H1 (cell line): ENCODE measurements at regions not wholly inside any gene's neighbourhood (a gene's known extent, or its start where the extent isn't known, plus 50 kb on each side); places are given as distances from the start of the nearest gene placed in this dataset.

ENCODE experiments used
- CTCF ChIA-PET: fragments of 300-600 bp; sonication (Branson Sonifier 250); formaldehyde crosslinking; loops from one replicate; lab custom pipeline; 2021; ENCODE audit not compliant: partially characterized antibody; lab: Charles Lee
- POLR2A ChIA-PET: fragments of 300-600 bp; sonication (Branson Sonifier 250); formaldehyde crosslinking; loops from one replicate; lab custom pipeline; 2021; ENCODE audit warnings: inconsistent platforms; ENCODE audit not compliant: partially characterized antibody; lab: Charles Lee
- DNase-seq, 2 experiments: peaks; one replicate each; pipeline versions ENCODE4 v3.0.0 to v3.0.0-alpha.2; 2010 to 2022; ENCODE audit warnings: low spot score in 2 of 2, low read depth in 1 of 2, mixed read lengths in 1 of 2
- FAIRE-seq: peaks from 2 replicates; lab custom pipeline; 2011; peaks lifted over from hg19 to GRCh38; lab: Jason Lieb, UNC
- H2AFZ ChIP-seq: 2 replicates; pipeline ENCODE4 v1.8.1; 2012; ENCODE audit warnings: low read length, inconsistent platforms
- H2AK5ac ChIP-seq: 2 replicates; pipeline ENCODE4 v1.6.1; 2013; ENCODE audit warnings: low read depth, low read length
- H2BK120ac ChIP-seq: replicated peaks from 2 replicates; pipeline ENCODE3; 2013; ENCODE audit warnings: low read depth, low read length, inconsistent platforms
- H2BK12ac ChIP-seq: 2 replicates; pipeline ENCODE4 v1.6.1; 2013; ENCODE audit warnings: low read depth, low read length
- H2BK15ac ChIP-seq: 2 replicates; pipeline ENCODE4 v1.6.1; 2013; ENCODE audit warnings: low read length
- H2BK20ac ChIP-seq: 2 replicates; pipeline ENCODE4 v1.6.1; 2013; ENCODE audit warnings: low read length
- H2BK5ac ChIP-seq: 2 replicates; pipeline ENCODE4 v1.6.1; 2013; ENCODE audit warnings: low read depth, low read length
- H3K14ac ChIP-seq: 2 replicates; pipeline ENCODE4 v1.6.1; 2013; ENCODE audit warnings: inconsistent platforms; ENCODE audit not compliant: insufficient read length
- H3K18ac ChIP-seq: 2 replicates; pipeline ENCODE4 v1.6.1; 2013; ENCODE audit warnings: low read length; ENCODE audit errors: extremely low read depth
- H3K23ac ChIP-seq: 2 replicates; pipeline ENCODE4 v1.6.1; 2013; ENCODE audit warnings: inconsistent platforms; ENCODE audit not compliant: insufficient read length
- H3K23me2 ChIP-seq: 2 replicates; pipeline ENCODE4 v1.6.1; 2013; ENCODE audit warnings: low read depth, low read length
- H3K27ac ChIP-seq: 2 replicates; pipeline ENCODE4 v1.6.1; 2011; ENCODE audit warnings: low read depth, low read length, inconsistent platforms
- H3K27me3 ChIP-seq, 4 experiments: replicated peaks in 1 of 4; 1 replicate in 1 of 4; 2 replicates in 3 of 4; pipeline versions ENCODE4 v1.6.1 to v1.8.1; 2011 to 2013; ENCODE audit warnings: low read length in 3 of 4, mild to moderate bottlenecking in 3 of 4, inconsistent platforms in 2 of 4, mixed read lengths in 2 of 4, moderate library complexity in 1 of 4; ENCODE audit not compliant: control insufficient read depth in 3 of 4, insufficient read depth in 3 of 4; ENCODE audit errors: extremely low read depth in 1 of 4
- H3K36me3 ChIP-seq, 4 experiments: 2 replicates each; pipeline versions ENCODE4 v1.6.1 to v1.8.1; 2011 to 2013; ENCODE audit warnings: mild to moderate bottlenecking in 4 of 4, low read length in 3 of 4, moderate library complexity in 2 of 4, control low read depth in 1 of 4, inconsistent platforms in 1 of 4; ENCODE audit not compliant: insufficient read depth in 4 of 4, control insufficient read depth in 2 of 4
- H3K4ac ChIP-seq: replicated peaks from 2 replicates; pipeline ENCODE3; 2013; ENCODE audit warnings: low read length, low read depth, mixed read lengths, inconsistent platforms; ENCODE audit not compliant: insufficient read length
- H3K4me1 ChIP-seq, 4 experiments: replicated peaks in 1 of 4; 1 replicate in 1 of 4; 2 replicates in 3 of 4; pipeline versions ENCODE4 v1.6.1 to v1.8.1; 2011 to 2013; ENCODE audit warnings: low read length in 3 of 4, inconsistent platforms in 2 of 4, mixed read lengths in 1 of 4; ENCODE audit not compliant: insufficient read depth in 4 of 4, control insufficient read depth in 3 of 4
- H3K4me2 ChIP-seq, 2 experiments: 2 replicates each; pipeline versions ENCODE4 v1.6.1 to v1.8.1; 2011 to 2013; ENCODE audit warnings: low read depth in 2 of 2, low read length in 2 of 2, control low read depth in 1 of 2, inconsistent platforms in 1 of 2, mild to moderate bottlenecking in 1 of 2; ENCODE audit not compliant: insufficient read depth in 1 of 2
- H3K4me3 ChIP-seq, 4 experiments: fragments of 200-600, 300-600 bp in 1 of 4; sonication (generic), shearing (Covaris generic), sonication (Bioruptor Twin) in 1 of 4; 2 replicates each; pipeline versions ENCODE4 v1.5.1 to v1.8.1; 2011 to 2016; ENCODE audit warnings: low read length in 4 of 4, low read depth in 3 of 4, control low read depth in 2 of 4, inconsistent platforms in 2 of 4, mild to moderate bottlenecking in 2 of 4, mixed read lengths in 1 of 4, moderate library complexity in 1 of 4; ENCODE audit not compliant: insufficient read depth in 2 of 4; ENCODE audit errors: extremely low read depth in 1 of 4
- H3K56ac ChIP-seq: replicated peaks from 2 replicates; pipeline ENCODE3; 2013; ENCODE audit warnings: low read depth, mild to moderate bottlenecking, mixed read lengths, low read length, inconsistent platforms; ENCODE audit not compliant: insufficient read length
- H3K79me1 ChIP-seq: 2 replicates; pipeline ENCODE4 v1.6.1; 2013; ENCODE audit warnings: low read depth, low read length, control low read depth
- H3K79me2 ChIP-seq, 2 experiments: 2 replicates each; pipeline versions ENCODE4 v1.6.1 to v1.8.1; 2012 to 2013; ENCODE audit warnings: low read length in 2 of 2, mild to moderate bottlenecking in 2 of 2, inconsistent platforms in 1 of 2; ENCODE audit not compliant: insufficient read depth in 2 of 2, control insufficient read depth in 1 of 2
- H3K9ac ChIP-seq, 4 experiments: replicated peaks in 1 of 4; 1 replicate in 1 of 4; 2 replicates in 3 of 4; pipeline versions ENCODE4 v1.6.1 to v1.8.1; 2011 to 2013; ENCODE audit warnings: low read depth in 3 of 4, low read length in 3 of 4, control low read depth in 2 of 4, mild to moderate bottlenecking in 2 of 4, moderate library complexity in 2 of 4, inconsistent platforms in 1 of 4; ENCODE audit errors: extremely low read depth in 1 of 4
- H3K9me3 ChIP-seq, 2 experiments: 2 replicates each; pipeline versions ENCODE4 v1.6.1 to v1.8.1; 2012 to 2013; ENCODE audit warnings: mild to moderate bottlenecking in 2 of 2, moderate library complexity in 2 of 2, control low read depth in 1 of 2, inconsistent platforms in 1 of 2, low read depth in 1 of 2, low read length in 1 of 2, mixed read lengths in 1 of 2; ENCODE audit not compliant: insufficient read depth in 2 of 2
- H4K20me1 ChIP-seq, 2 experiments: replicated peaks in 1 of 2; 2 replicates each; pipeline versions ENCODE3 to v1.8.1; 2011 to 2013; ENCODE audit warnings: inconsistent platforms in 2 of 2, low read length in 2 of 2, mild to moderate bottlenecking in 1 of 2; ENCODE audit not compliant: insufficient read depth in 2 of 2, control insufficient read depth in 1 of 2
- H4K5ac ChIP-seq: 2 replicates; pipeline ENCODE4 v1.6.1; 2013; ENCODE audit warnings: low read length, low read depth, mixed read lengths, inconsistent platforms; ENCODE audit not compliant: insufficient read length
- H4K8ac ChIP-seq: 2 replicates; pipeline ENCODE4 v1.8.0; 2013; ENCODE audit warnings: mild to moderate bottlenecking, moderate library complexity, low read length, inconsistent platforms; ENCODE audit not compliant: insufficient read depth; ENCODE audit errors: extremely low read depth
- H4K91ac ChIP-seq: replicated peaks from 2 replicates; pipeline ENCODE3; 2013; ENCODE audit warnings: low read length, mixed read lengths, inconsistent platforms; ENCODE audit not compliant: insufficient read length
- SAP30 ChIP-seq: fragments of 300-600 bp; sonication (generic); IDR thresholded peaks from 2 replicates; pipeline ENCODE4 v1.7.1; 2012; ENCODE audit warnings: low read length, moderate library complexity, mild to moderate bottlenecking, inconsistent platforms; ENCODE audit not compliant: insufficient read depth, insufficient replicate concordance
- TAF1 ChIP-seq: IDR thresholded peaks from 2 replicates; pipeline ENCODE4 v1.6.1; 2011; ENCODE audit warnings: mild to moderate bottlenecking, low read depth, low read length
- WGBS, 2 experiments: shearing (Covaris generic) in 1 of 2; methylation state at CpG; one replicate each; pipeline versions ENCODE4 v1.1.6 to v1.1.7; 2013 to 2015; ENCODE audit warnings: low lambda C conversion rate in 2 of 2, mixed read lengths in 2 of 2, inconsistent platforms in 1 of 2, low coverage in 1 of 2, missing lambda C conversion rate in 1 of 2; ENCODE audit not compliant: insufficient replicate concordance in 2 of 2, insufficient coverage in 1 of 2, insufficient read length in 1 of 2; ENCODE audit errors: extremely low coverage in 1 of 2, missing lambda C conversion rate in 1 of 2; 5-methylcytosine and 5-hydroxymethylcytosine counted together

DNA sequence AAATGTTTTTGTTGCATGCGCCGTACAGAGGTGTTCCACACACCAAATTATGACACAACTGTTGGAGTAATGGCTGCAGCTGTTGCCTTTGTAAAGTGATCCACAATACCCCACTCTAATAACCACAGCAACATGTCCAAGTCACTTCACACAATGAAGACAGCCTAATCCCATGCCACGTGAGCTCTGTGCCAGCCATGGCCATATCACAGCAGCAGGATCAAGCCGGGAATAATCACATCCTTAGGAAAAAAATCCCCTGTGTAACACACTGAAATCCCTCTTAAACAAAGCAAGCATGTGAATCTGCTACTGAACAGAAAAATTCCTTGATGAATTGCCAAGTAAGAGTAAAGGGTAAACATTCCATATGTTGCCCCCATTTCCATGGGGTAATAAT lies 179.5 kb upstream of the PARD3B start:
- no peak for TF ChIP-seq SAP30
- TF ChIP-seq TAF1, result no peak
- Histone ChIP-seq H3K23ac (no peak overlapping the region), H2BK20ac (no peak overlapping the region; the same call in 1 of the 2 replicates), H3K79me2 (no peaks in the 10 kb centered on the region), H4K8ac (no peak overlapping the region), H3K36me3 (no peaks in the 10 kb centered on the region), H3K79me1 (no peaks in the 10 kb centered on the region), H3K23me2 (no peaks in the 10 kb centered on the region), H3K4ac (no peak overlapping the region), H3K18ac (no peak overlapping the region), H2BK15ac (no peak overlapping the region), H3K4me3 (no peak overlapping the region), H3K9me3 (no peaks in the 10 kb centered on the region), H4K20me1 (no peaks in the 10 kb centered on the region), H4K5ac (no peak overlapping the region), H3K9ac (no peak overlapping the region), H3K4me2 (no peak overlapping the region), H2BK5ac (no peak overlapping the region), H2AK5ac (no peak overlapping the region), H3K4me1 (peaks cover 0 to 4% (median 2%) of the 10 kb centered on the region in 4 experiments; a peak in 2 of 7 replicates), H3K14ac (no peak overlapping the region), H2BK120ac (no peak overlapping the region), H3K27me3 (no peaks in the 10 kb centered on the region), H4K91ac (no peak overlapping the region), H2BK12ac (no peak overlapping the region), H3K27ac (no peak overlapping the region), H2AFZ (no peak overlapping the region), H3K56ac (no peak overlapping the region)
- DNase-seq, result no peak
- WGBS, 2 experiments, result 79% methylated on average over 4 of the region's 4 CpGs; no CpG with 5 or more reads in 1 of the 2 experiments
- POLR2A ChIA-PET, result no interaction called here
- FAIRE-seq, result no peak
- CTCF ChIA-PET, result no interaction called here
